K562 (cell line): ENCODE measurements at regions not wholly inside any gene's neighbourhood (a gene's known extent, or its start where the extent isn't known, plus 50 kb on each side); places are given as distances from the start of the nearest gene placed in this dataset.
"Not testable (repeated sequence)": the region's sequence is repeated elsewhere in the genome, so short reads cannot be mapped to it uniquely, and the experiment has no call there.

Source experiments
- ATAC-seq: fragments of 200-7000 bp; cut with Tn5 transposase; 3 replicates; pipeline ENCODE4 v1.9.1; 2020; ENCODE audit warnings: moderate library complexity
- BruUV-seq: library from RNA; stranded (reverse); fragments of 400-500 nt; replicated peaks from 2 replicates; lab custom pipeline; 2021; lab: Mats Ljungman, UMichigan
- CTCF ChIA-PET: fragments of 300-600 bp; formaldehyde crosslinking; extraction: SDS; loops from one replicate; lab custom pipeline; 2021; ENCODE audit warnings: low intra/inter-chr PET ratio; lab: Yijun Ruan, JAX
- POLR2A ChIA-PET: fragments of 300-600, 350-650 bp; sonication (Branson Sonifier 250); formaldehyde crosslinking; extraction: SDS; loops from one replicate; lab custom pipeline; 2021; ENCODE audit warnings: antibody characterized with exemption, inconsistent platforms; lab: Yijun Ruan, JAX
- DNase-seq, 4 experiments: peaks; one replicate each; pipeline versions ENCODE4 v3.0.0 to v3.0.0-alpha.2; 2011 to 2018; ENCODE audit warnings: low spot score in 3 of 4, mixed read lengths in 3 of 4; ENCODE audit errors: extremely low read depth in 1 of 4
- FAIRE-seq: peaks from 2 replicates; lab custom pipeline; 2011; peaks lifted over from hg19 to GRCh38; lab: Jason Lieb, UNC
- H2AFZ ChIP-seq: 2 replicates; pipeline ENCODE4 v1.6.0; 2011; ENCODE audit warnings: low read depth, low read length, control low read depth, inconsistent platforms
- H3K27ac ChIP-seq: fragments of 200-600 bp; 3 replicates; pipeline ENCODE4 v1.8.0; 2011; ENCODE audit warnings: low read depth, mild to moderate bottlenecking, control low read depth, inconsistent platforms, low read length, moderate library complexity, mixed read lengths; ENCODE audit errors: extremely low read depth
- H3K27me3 ChIP-seq, 2 experiments: fragments of 300-600 bp in 1 of 2; 2 replicates in 1 of 2; 3 replicates in 1 of 2; pipeline versions ENCODE4 v1.6.0 to v1.8.0; 2011; ENCODE audit warnings: inconsistent platforms in 2 of 2, low read length in 2 of 2, mild to moderate bottlenecking in 1 of 2, mixed read lengths in 1 of 2, moderate library complexity in 1 of 2; ENCODE audit not compliant: control insufficient read depth in 2 of 2, insufficient read depth in 2 of 2
- H3K36me3 ChIP-seq: fragments of 300-600 bp; 3 replicates; pipeline ENCODE4 v1.8.0; 2011; ENCODE audit warnings: mild to moderate bottlenecking, low read length, inconsistent platforms; ENCODE audit not compliant: control insufficient read depth, insufficient read depth
- H3K4me1 ChIP-seq, 2 experiments: fragments of 200-600 bp in 1 of 2; replicated peaks in 1 of 2; 2 replicates in 1 of 2; 3 replicates in 1 of 2; pipeline versions ENCODE4 v1.5.1 to v1.8.0; 2011; ENCODE audit warnings: inconsistent platforms in 2 of 2, low read length in 2 of 2, mild to moderate bottlenecking in 1 of 2, mixed read lengths in 1 of 2, moderate library complexity in 1 of 2; ENCODE audit not compliant: control insufficient read depth in 2 of 2, insufficient read depth in 2 of 2
- H3K4me2 ChIP-seq: 2 replicates; pipeline ENCODE4 v1.6.1; 2011; ENCODE audit warnings: low read length, control low read depth, inconsistent platforms, mixed read lengths; ENCODE audit not compliant: insufficient read depth
- H3K4me3 ChIP-seq: fragments of 200-600 bp; sonication (generic), shearing (Covaris generic); 2 replicates; pipeline ENCODE4 v1.5.1; 2016; ENCODE audit warnings: control low read depth, inconsistent platforms
- H3K79me2 ChIP-seq: fragments of 200-600 bp; 3 replicates; pipeline ENCODE4 v1.8.0; 2011; ENCODE audit warnings: low read length, inconsistent platforms; ENCODE audit not compliant: control insufficient read depth, insufficient read depth
- H3K9ac ChIP-seq, 2 experiments: 2 replicates each; pipeline versions ENCODE4 v1.6.0 to v1.6.1; 2011; ENCODE audit warnings: low read depth in 2 of 2, low read length in 2 of 2, control low read depth in 1 of 2, inconsistent platforms in 1 of 2, mild to moderate bottlenecking in 1 of 2, mixed read lengths in 1 of 2; ENCODE audit not compliant: insufficient read depth in 1 of 2
- H3K9me1 ChIP-seq: one replicate; pipeline ENCODE4 v1.6.0; 2011; ENCODE audit warnings: inconsistent platforms, mild to moderate bottlenecking, low read length, moderate library complexity; ENCODE audit not compliant: control insufficient read depth, insufficient read depth
- H3K9me3 ChIP-seq: replicated peaks from 2 replicates; pipeline ENCODE4 v1.5.1; 2011; ENCODE audit warnings: low read depth, low read length, inconsistent platforms; ENCODE audit not compliant: control insufficient read depth, insufficient read depth
- H4K20me1 ChIP-seq: replicated peaks from 2 replicates; pipeline ENCODE4 v1.6.1; 2011; ENCODE audit warnings: low read length, inconsistent platforms, mixed read lengths; ENCODE audit not compliant: control insufficient read depth, insufficient read depth
- CCAR2 ChIP-seq: fragments of 200-400 bp; formaldehyde crosslinking; IDR thresholded peaks from 2 replicates; pipeline ENCODE4 v1.6.1; 2017; ENCODE audit warnings: mild to moderate bottlenecking, low read depth, low read length
- EGR1 ChIP-seq: fragments of 450-650 bp; conservative IDR thresholded peaks from 2 replicates; pipeline ENCODE4 v1.6.1; 2017; ENCODE audit warnings: mild to moderate bottlenecking
- MYNN ChIP-seq, 2 experiments: sonication (generic); formaldehyde crosslinking in 1 of 2; IDR thresholded peaks; 2 replicates each; pipeline versions ENCODE4 v1.5.0 to v1.6.1; 2016 to 2020; ENCODE audit warnings: antibody characterized with exemption in 1 of 2, missing genetic modification reagents in 1 of 2
- NFIC ChIP-seq: fragments of 450-650 bp; IDR thresholded peaks from 2 replicates; pipeline ENCODE4 v1.6.1; 2017; ENCODE audit warnings: mild to moderate bottlenecking, inconsistent platforms
- WGBS: fragments of 100-300 bp; shearing (Covaris generic); methylation state at CpG from one replicate; pipeline ENCODE4 v1.1.6; 2016; ENCODE audit warnings: low coverage, mixed read lengths; ENCODE audit not compliant: insufficient coverage; ENCODE audit errors: missing lambda C conversion rate; 5-methylcytosine and 5-hydroxymethylcytosine counted together
- in situ Hi-C: fragments of 300-500 bp; cut with MboI; formaldehyde crosslinking; loops from 4 replicates; pipeline ENCODE4 v1.15.0; 2018; ENCODE audit warnings: inconsistent platforms, mixed read lengths
- intact Hi-C: fragments of 100-400 bp; cut with micrococcal nuclease; formaldehyde crosslinking; loops from 2 replicates; pipeline ENCODE4 v1.14.2; 2022

DNA sequence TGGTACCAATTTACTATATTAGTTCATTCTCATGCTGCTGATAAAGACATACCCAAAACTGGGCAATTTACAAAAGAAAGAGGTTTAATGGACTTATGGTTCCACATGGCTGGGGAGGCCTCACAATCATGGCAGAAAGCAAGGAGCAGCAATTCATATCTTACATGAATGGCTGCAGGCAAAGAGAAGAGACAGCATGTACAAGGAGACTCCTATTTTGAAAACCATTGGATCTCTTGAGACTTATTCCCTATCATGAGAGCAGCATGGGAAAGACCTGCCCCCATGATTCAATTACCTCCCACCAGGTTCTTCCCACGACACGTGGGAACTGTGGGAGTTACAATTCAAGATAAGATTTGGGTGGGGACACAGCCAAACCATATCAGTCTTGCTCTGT, 200.5 kb downstream of the FCRL5 start:
- H3K9ac ChIP-seq; ATAC-seq; H3K79me2 ChIP-seq; FAIRE-seq; H3K4me1 ChIP-seq; H3K4me2 ChIP-seq; H3K4me3 ChIP-seq; BruUV-seq; CTCF ChIA-PET; H4K20me1 ChIP-seq; H3K9me1 ChIP-seq; H3K27me3 ChIP-seq; H3K9me3 ChIP-seq; intact Hi-C loops; TF ChIP-seq MYNN (CRISPR knock-in tag; IDR thresholded peaks at IDR 0.05): not testable (repeated sequence)
- WGBS, result 4% methylated on average over 2 of the region's 2 CpGs
- TF ChIP-seq EGR1 (0 out of 2 replicates have a peak, but pooled peaks have one; percentile 26), MYNN (IDR thresholded peaks at IDR 0.05) (peak; percentile 97)
- TF ChIP-seq, all 486 proteins: peak for 2; not testable (repeated sequence) for 484
- in situ Hi-C loops, H3K36me3 ChIP-seq, DNase-seq, H2AFZ ChIP-seq, H3K27ac ChIP-seq: not testable (repeated sequence)
- POLR2A ChIA-PET, result interaction anchor here (0.6 kb wide), 1 partner anchor 10 kb away, joined by 4 read pairs; no protein-coding TSS in a partner anchor

DNA sequence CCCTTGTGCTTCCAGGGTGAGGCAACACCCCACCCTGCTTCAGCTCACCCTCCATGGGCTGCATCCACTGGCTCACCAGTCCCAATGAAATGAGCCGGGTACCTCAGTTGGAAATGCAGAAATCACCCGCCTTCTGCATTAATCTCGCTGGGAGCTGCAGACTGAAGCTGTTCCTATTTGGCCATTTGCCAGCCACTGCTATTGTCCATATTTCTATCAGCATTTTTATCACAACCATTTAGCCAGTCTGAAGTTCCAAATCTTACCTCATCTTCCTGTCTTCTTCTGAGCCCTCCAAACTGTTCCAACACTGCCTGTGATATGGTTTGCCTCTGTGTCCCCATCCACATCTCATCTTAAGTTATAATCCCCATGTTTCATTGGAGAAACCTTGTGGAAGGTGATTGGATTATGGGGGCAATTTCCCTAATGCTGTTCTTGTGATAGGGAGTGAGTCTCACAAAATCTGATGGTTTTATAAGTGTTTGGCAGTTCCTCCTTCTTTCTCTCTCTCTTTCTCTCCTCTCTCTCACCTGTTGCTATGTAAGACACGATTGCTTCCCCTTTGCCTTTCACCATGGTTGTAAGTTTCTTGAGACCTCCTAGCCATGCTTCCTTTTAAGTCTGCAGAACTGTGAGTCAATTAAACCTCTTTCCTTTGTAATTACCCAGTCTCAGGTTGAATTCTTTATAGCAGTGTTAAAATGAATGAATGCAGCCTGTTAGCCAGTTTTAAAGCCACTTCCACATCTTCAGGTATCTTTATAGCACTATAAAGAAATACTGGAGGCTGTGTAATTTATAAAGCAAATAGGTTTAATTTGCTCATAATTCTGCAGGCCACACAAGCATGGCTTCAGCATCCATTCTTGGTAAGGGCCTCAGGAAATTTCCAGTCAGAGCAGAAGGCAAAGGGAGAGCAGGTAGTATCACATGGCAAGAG, 203.5 kb downstream of the FCRL5 start:
- Histone ChIP-seq H4K20me1 (no peaks in the 10 kb centered on the region), H3K9me3 (no peaks in the 10 kb centered on the region), H3K4me2 (no peak overlapping the region), H3K9me1 (no peaks in the 10 kb centered on the region), H3K36me3 (no peaks in the 10 kb centered on the region), H2AFZ (no peak overlapping the region), H3K9ac (no peak overlapping the region), H3K27ac (no peak overlapping the region), H3K4me1 (no peaks in the 10 kb centered on the region; a peak in 2 of 5 replicates), H3K4me3 (no peak overlapping the region), H3K27me3 (no peaks in the 10 kb centered on the region), H3K79me2 (no peaks in the 10 kb centered on the region)
- no peak for FAIRE-seq
- in situ Hi-C loops (no loop called here), intact Hi-C loops (loop anchor here (5.0 kb wide), 1 partner anchor 37 kb away; no protein-coding TSS in a partner anchor)
- WGBS, result 20% methylated on average over 4 of the region's 4 CpGs
- ATAC-seq, result no peak
- TF ChIP-seq CCAR2 (no peak), NFIC (peak; percentile 85)
- POLR2A ChIA-PET, result interaction anchor here (0.6 to 1.3 kb wide), 3 partner anchors 8 to 86 kb away, joined by 3 read pairs; no protein-coding TSS in a partner anchor
- no peak for DNase-seq
- CTCF ChIA-PET, result no interaction called here
- BruUV-seq, result no TSS peak
